CD4-positive, alpha-beta T cell treated with Interleukin-4 for 4 hours (primary cell): ENCODE measurements at regions not wholly inside any gene's neighbourhood (a gene's known extent, or its start where the extent isn't known, plus 50 kb on each side); places are given as distances from the start of the nearest gene placed in this dataset.
"Not testable (repeated sequence)": the region's sequence is repeated elsewhere in the genome, so short reads cannot be mapped to it uniquely, and the experiment has no call there.

Source experiments
- DNase-seq: peaks from one replicate; pipeline ENCODE4 v3.0.0-alpha.2; 2020

- no peak for DNase-seq
Observed at GRCh38 chr15:91625506-91625905, 228.0 kb upstream of the SLCO3A1 start.

- DNase-seq, result no peak
Observed at GRCh38 chr15:91627473-91628278, 225.8 kb upstream of the SLCO3A1 start.

GRCh38 chr15:91630090-91630489 lies 223.4 kb upstream of the SLCO3A1 start:
- DNase-seq, result no peak

DNA sequence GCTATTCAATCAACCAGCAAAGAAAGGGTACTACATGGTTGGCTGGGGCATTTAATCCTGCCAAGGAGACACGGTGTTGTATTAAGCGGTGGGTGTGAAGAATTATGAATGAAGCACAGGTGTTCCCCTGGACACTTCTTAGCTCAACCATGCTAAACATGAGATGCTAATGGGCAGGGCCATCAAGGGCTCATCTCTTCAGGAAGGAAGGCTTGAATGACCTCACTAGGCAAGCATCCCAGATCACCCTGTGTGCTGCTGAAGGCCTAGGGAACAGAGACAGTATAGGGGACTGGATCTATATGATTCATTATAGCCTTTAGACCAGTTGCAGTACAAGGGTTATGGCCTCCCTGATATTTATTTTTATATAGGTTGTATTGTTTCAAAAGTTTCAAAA lies 221.3 kb upstream of the SLCO3A1 start:
- no peak for DNase-seq

GRCh38 chr15:91632981-91633380 lies 220.5 kb upstream of the SLCO3A1 start:
- DNase-seq, result no peak

DNA sequence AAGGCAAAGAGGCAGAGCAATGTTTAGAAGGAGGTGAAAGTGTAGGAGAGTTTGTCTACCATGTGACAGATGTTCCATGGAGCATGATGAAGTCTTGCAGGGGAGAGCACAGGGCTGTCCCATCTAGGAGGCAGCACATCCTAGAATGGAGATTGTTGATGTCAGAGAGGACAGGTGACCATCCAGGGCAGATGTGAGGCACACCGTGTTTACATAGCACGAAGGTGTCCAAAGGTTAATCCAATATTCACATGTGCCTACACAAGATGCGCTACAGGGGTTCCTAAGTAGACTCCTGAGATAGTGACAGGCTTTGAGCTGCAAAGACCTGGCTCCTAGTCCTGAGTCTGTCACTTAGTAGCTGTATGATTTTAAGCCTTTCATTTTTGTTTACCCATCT lies 219.3 kb upstream of the SLCO3A1 start:
- DNase-seq, result no peak

DNA sequence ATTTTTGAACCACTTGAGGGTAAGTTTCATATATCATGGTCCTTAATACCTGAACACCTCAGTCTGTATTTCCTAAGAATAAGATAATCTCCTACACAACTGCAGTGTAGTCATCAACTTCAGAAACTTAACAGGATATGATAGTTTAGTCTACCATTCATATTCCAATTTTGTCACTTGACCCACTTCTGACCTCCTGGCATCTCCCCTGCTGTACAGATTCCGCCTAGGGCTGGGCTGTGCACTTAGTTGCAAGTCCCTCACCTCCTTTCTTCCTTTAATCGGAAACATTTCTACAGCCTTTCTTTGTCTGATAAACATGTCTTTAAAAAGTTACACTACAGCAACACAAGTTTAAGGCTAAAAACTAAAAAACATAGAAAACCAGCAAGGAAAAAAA lies 218.4 kb upstream of the SLCO3A1 start:
- DNase-seq, result no peak

GRCh38 chr15:91635641-91636040 lies 217.9 kb upstream of the SLCO3A1 start:
- DNase-seq, result no peak

DNA sequence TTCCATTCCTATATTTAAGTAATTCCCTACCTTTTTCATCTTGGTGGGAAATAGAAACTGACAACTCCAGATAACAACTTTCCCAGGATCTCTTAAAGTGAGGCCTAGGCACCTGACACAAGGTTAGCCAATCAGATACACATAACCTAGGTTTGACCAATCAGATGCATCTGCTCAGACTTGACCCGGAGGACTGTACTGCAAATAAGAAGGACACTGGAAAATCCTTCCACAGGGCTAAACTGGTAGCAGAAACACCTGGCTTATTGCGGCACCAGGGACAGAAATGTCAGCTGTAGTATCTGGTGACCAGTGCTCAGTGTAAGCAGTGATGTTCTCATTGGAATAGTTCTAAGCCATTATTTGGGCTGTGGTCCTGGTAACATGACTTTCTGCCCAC lies 204.5 kb upstream of the SLCO3A1 start:
- no peak for DNase-seq

- no peak for DNase-seq
Observed at GRCh38 chr15:91649831-91650321, 203.6 kb upstream of the SLCO3A1 start.

DNA sequence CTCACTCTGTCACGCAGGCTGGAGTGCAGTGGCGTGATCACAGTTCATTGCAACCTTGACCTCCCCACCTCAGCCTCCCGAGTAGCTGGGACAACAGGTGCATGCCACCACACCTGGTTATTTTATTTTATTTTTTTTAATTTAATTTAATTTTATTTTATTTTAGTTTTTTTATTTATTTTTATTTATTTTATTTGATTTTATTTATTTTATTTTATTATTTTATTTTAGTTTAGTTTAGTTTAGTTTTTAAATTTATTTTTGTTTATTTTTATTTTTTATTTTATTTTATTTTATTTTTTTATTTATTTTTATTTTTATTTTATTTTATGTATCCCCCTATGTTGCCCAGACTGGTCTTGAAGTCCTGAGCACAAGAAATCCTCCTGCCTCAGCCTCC lies 202.3 kb upstream of the SLCO3A1 start:
- no peak for DNase-seq

GRCh38 chr15:91652610-91653207 lies 200.8 kb upstream of the SLCO3A1 start:
- DNase-seq, result no peak

GRCh38 chr15:91655563-91656290 lies 197.8 kb upstream of the SLCO3A1 start:
- DNase-seq, result not testable (repeated sequence)

GRCh38 chr15:91660174-91660649 lies 193.3 kb upstream of the SLCO3A1 start:
- no peak for DNase-seq

DNA sequence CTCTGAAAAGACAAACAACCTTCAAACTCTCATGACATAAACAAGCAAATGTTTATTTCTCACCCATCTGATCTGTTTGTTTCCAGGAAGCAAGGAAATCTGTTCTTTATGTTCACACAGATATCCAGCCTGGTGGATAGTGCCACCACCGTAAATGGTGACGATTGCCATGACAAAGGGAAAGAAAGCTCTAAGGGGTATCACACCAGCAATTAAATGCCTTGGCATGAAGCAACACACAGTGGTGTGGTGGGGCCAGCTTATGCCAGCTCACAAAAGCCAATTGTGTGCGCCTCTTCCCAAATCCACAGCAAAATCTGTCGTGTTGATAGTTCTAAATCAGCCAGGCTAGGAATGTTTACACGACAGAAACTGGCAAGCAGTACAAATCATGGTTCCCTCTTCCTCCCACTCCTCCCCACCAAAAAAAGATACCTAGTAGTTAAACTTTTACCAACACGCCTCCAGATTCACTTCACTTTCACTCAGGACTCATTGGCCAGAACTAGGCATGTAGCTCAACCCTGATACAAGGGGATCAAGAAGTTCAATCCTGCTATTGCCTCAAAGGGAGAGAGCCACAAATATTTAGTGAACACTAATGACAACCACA lies 189.2 kb upstream of the SLCO3A1 start:
- no peak for DNase-seq

DNA sequence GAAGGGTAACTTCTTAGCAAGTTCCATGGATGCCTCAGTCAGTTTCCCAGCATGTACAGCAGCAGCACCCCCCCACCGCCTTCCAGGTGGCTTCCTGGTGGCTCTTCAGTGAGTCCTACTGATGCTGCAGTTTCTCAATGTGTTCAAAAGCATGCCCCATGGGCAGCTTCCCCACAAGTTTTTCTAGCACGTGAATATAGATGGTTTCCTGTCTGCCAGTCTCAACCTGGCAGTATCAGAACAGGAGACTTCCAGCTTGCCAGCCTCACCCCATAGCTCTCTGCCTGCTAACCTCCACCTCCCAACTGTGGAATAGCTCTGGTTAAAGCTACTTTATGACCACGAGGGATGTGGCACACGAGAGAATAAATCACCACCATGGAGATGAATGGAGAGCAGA lies 188.3 kb upstream of the SLCO3A1 start:
- no peak for DNase-seq

- no peak for DNase-seq
Observed at GRCh38 chr15:91668370-91668769, 185.1 kb upstream of the SLCO3A1 start.

DNA sequence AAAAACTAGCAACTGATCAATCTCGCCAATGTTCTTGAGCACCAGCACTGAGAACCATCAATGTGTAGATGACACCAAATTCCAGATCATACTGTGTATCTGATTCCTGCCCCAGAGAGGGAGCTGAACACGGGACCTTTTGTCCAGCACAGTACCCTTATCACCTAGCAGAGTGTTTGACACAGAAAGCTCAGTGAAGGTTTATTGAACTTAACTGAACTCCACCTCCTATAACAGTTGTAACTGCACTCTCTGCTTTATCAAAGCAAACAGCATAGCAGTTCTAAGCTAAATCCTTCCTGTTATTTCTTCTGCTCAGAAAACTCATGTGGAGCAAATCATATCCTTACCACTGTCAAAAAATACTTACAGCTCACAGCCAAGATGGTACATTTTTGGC lies 183.4 kb upstream of the SLCO3A1 start:
- no peak for DNase-seq

DNA sequence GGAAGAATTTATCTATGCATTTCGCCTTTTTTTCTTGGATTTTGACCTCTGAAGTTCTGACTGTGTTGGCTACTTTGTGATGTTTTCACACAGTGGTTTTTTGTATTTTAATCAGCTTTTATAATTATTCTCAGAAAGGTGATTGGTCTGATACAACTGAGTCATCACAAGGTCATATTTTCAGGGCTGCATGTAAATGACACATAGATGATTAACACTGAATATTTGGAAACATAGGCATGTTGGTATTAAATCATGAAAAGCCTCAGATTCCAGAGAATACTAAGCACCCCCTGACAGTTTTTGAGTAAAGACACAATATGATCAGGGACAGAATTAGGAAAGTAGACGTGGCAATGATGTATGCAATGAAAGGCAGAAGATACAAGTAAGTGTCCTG lies 175.5 kb upstream of the SLCO3A1 start:
- no peak for DNase-seq

DNA sequence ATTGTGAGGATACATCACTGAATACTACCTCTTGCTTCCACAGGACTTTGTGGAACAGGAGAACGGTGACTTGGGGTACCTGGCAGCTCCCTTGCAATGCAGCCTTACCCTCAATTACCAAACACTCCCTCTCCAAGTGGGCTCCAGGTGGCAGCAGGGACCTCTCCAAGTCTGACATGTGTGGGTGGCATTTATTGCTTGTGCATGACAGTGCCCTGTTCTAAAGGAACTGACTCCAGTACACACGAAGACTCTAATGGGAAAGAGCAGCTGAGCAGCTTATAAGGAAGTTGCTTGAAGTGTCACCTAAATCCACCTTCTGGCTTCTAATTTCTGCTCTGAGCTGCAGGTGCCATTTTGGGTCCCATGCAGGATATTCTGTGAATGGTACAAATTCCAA lies 174.1 kb upstream of the SLCO3A1 start:
- no peak for DNase-seq

DNA sequence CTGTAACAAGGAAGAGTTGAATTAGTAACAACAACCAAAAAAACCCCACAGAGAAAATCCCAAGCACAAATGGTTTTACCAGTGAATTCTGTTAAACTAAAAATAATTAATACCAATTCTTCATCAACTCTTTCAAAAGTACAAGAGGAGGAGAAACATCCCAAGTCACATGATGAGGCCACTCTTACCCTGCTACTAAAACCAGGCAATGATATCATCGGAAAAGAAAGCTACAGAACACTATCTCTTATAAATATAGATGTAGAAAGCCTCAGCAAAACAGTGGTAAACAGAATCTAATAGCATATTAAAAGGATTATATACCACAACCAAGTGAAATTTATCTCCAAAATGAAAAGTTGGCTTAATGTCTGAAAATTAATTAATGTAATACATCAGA lies 168.1 kb upstream of the SLCO3A1 start:
- no peak for DNase-seq

GRCh38 chr15:91688811-91689210 lies 164.7 kb upstream of the SLCO3A1 start:
- DNase-seq, result no peak

DNA sequence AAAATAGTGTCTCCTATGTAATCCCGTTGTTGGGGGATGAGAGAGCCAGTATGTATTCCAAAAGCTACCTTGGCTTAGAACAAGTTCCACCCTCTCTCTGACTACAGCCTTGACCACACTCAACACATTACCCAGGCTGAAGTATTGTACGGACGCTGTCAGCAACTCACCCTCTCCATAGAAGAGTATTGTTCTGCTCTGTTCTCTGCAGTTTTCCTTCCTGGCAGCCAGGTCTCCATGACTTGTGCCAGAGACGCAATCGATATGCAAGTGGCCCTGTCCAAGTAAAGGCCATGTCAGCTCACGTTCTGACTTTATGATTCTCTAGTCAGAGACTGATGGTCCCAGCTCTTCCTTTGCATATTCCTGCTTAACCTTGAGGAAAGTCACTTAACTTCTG lies 164.1 kb upstream of the SLCO3A1 start:
- no peak for DNase-seq
